Small intestine (tissue), 7 donors: ENCODE measurements at regions not wholly inside any gene's neighbourhood (a gene's known extent, or its start where the extent isn't known, plus 50 kb on each side); places are given as distances from the start of the nearest gene placed in this dataset.

ENCODE experiments used
- DNase-seq, 2 donors: peaks; one replicate each; pipeline versions ENCODE4 v3.0.0 to v3.0.0-alpha.2; 2013
- FAIRE-seq: peaks from 2 replicates; lab custom pipeline; 2012; peaks lifted over from hg19 to GRCh38; lab: Jason Lieb, UNC
- H3K27ac ChIP-seq, 3 donors: one replicate each; pipeline ENCODE4 v1.5.1; 2013; ENCODE audit warnings: low read length in 2 of 3, mild to moderate bottlenecking in 2 of 3, control low read depth in 1 of 3, inconsistent platforms in 1 of 3, low read depth in 1 of 3, moderate library complexity in 1 of 3
- H3K27me3 ChIP-seq, 3 donors: one replicate each; pipeline ENCODE4 v1.6.1; 2013; ENCODE audit warnings: low read length in 3 of 3, inconsistent platforms in 1 of 3; ENCODE audit not compliant: control insufficient read depth in 3 of 3, insufficient read depth in 3 of 3
- H3K36me3 ChIP-seq, 3 donors: one replicate each; pipeline ENCODE4 v1.6.1; 2013; ENCODE audit warnings: low read length in 3 of 3, inconsistent platforms in 1 of 3, low read depth in 1 of 3, mild to moderate bottlenecking in 1 of 3, moderate library complexity in 1 of 3; ENCODE audit not compliant: control insufficient read depth in 3 of 3, insufficient read depth in 2 of 3
- H3K4me1 ChIP-seq, 3 donors: one replicate each; pipeline ENCODE4 v1.6.1; 2013; ENCODE audit warnings: low read length in 2 of 3, inconsistent platforms in 1 of 3, low read depth in 1 of 3, mild to moderate bottlenecking in 1 of 3, moderate library complexity in 1 of 3; ENCODE audit not compliant: control insufficient read depth in 3 of 3, insufficient read depth in 2 of 3
- H3K4me3 ChIP-seq, 3 donors: one replicate each; pipeline ENCODE4 v1.5.1; 2013; ENCODE audit warnings: low read length in 3 of 3, control low read depth in 1 of 3, inconsistent platforms in 1 of 3, low read depth in 1 of 3, mild to moderate bottlenecking in 1 of 3, moderate library complexity in 1 of 3
- H3K9me3 ChIP-seq, 2 donors: one replicate each; pipeline ENCODE4 v1.6.1; 2013; ENCODE audit warnings: low read depth in 1 of 2, low read length in 1 of 2; ENCODE audit not compliant: control insufficient read depth in 2 of 2, insufficient read depth in 1 of 2
- WGBS, 3 donors: extraction: QIAGEN DNeasy Blood & Tissue Kit; methylation state at CpG; one replicate each; pipeline ENCODE4 v1.1.7; 2013; 5-methylcytosine and 5-hydroxymethylcytosine counted together
- donor health status: healthy with polysubstance abuse.
- donor health status: control.
- donor health status: control.
- donor health status: Bipolar disorder and iron deficiency.
- donor health status: healthy.

- no peak for DNase-seq
- no peaks in the 10 kb centered on the region for H3K36me3 ChIP-seq
- H3K4me1 ChIP-seq: no peaks in the 10 kb centered on the region
- H3K4me3 ChIP-seq: no peak overlapping the region
- no peak for FAIRE-seq
- H3K27me3 ChIP-seq: no peaks in the 10 kb centered on the region
- no peaks in the 10 kb centered on the region for H3K9me3 ChIP-seq
- H3K27ac ChIP-seq: no peak overlapping the region
- WGBS, 3 donors: 35 to 60% (median 36%) methylated on average over 3 of the region's 3 CpGs
Observed at GRCh38 chr20:11186301-11187008, 512.7 kb upstream of the JAG1 start.

- Histone ChIP-seq H3K4me3 (no peak overlapping the region), H3K9me3 (no peaks in the 10 kb centered on the region), H3K4me1 (no peaks in the 10 kb centered on the region), H3K27me3 (no peaks in the 10 kb centered on the region), H3K27ac (no peak overlapping the region), H3K36me3 (no peaks in the 10 kb centered on the region)
- WGBS, 3 donors: 78 to 83% (median 81%) methylated on average over 8 of the region's 8 CpGs
- FAIRE-seq (no peak), DNase-seq (no peak)
Observed at GRCh38 chr20:11188843-11189603, 515.2 kb upstream of the JAG1 start.

- Histone ChIP-seq H3K4me1 (peaks cover 0 to 10% (median 1%) of the 10 kb centered on the region in 3 donors), H3K9me3 (no peaks in the 10 kb centered on the region), H3K27me3 (no peaks in the 10 kb centered on the region), H3K36me3 (no peaks in the 10 kb centered on the region), H3K4me3 (no peak overlapping the region), H3K27ac (no peak overlapping the region)
- FAIRE-seq (no peak), DNase-seq (no peak)
- WGBS, 3 donors: 85 to 95% (median 87%) methylated on average over 2 of the region's 2 CpGs
Observed at GRCh38 chr20:11190741-11191140, 516.9 kb upstream of the JAG1 start.

- H3K9me3 ChIP-seq: no peaks in the 10 kb centered on the region
- DNase-seq (no peak), FAIRE-seq (no peak)
- no peaks in the 10 kb centered on the region for H3K27me3 ChIP-seq
- H3K4me3 ChIP-seq: no peak overlapping the region
- WGBS, 3 donors: 85 to 92% (median 88%) methylated on average over 1 of the region's 1 CpG
- H3K4me1 ChIP-seq: peaks cover 0 to 15% (median 3%) of the 10 kb centered on the region in 3 donors
- no peaks in the 10 kb centered on the region for H3K36me3 ChIP-seq
- no peak overlapping the region for H3K27ac ChIP-seq
Observed at GRCh38 chr20:11192106-11192505, 518.3 kb upstream of the JAG1 start.

- no peaks in the 10 kb centered on the region for H3K36me3 ChIP-seq
- no peak overlapping the region for H3K27ac ChIP-seq
- DNase-seq (no peak), FAIRE-seq (no peak)
- no peak overlapping the region for H3K4me3 ChIP-seq
- H3K4me1 ChIP-seq: peaks cover 0 to 15% (median 3%) of the 10 kb centered on the region in 3 donors
- H3K9me3 ChIP-seq: no peaks in the 10 kb centered on the region
- H3K27me3 ChIP-seq: no peaks in the 10 kb centered on the region
Observed at GRCh38 chr20:11193241-11193640, 519.4 kb upstream of the JAG1 start.

GRCh38 chr20:11195169-11195568 is 521.4 kb upstream of the JAG1 start:
- Histone ChIP-seq H3K27ac (peak overlapping the region in 1 of 3 donors; percentile 55), H3K36me3 (no peaks in the 10 kb centered on the region), H3K4me3 (no peak overlapping the region), H3K9me3 (no peaks in the 10 kb centered on the region), H3K27me3 (no peaks in the 10 kb centered on the region), H3K4me1 (peaks cover 0 to 23% (median 3%) of the 10 kb centered on the region in 3 donors)
- FAIRE-seq: no peak
- DNase-seq: peak; percentile 62 to 65
- 13 to 62% (median 24%) methylated on average over 6 of the region's 6 CpGs for WGBS, 3 donors

- DNase-seq: no peak
- Histone ChIP-seq H3K27ac (peak overlapping the region in 2 of 3 donors; percentile 14 to 63), H3K4me3 (no peak overlapping the region), H3K4me1 (peaks cover 0 to 27% (median 3%) of the 10 kb centered on the region in 3 donors), H3K27me3 (no peaks in the 10 kb centered on the region), H3K9me3 (no peaks in the 10 kb centered on the region), H3K36me3 (no peaks in the 10 kb centered on the region)
- no peak for FAIRE-seq
- WGBS, 3 donors: 58 to 64% (median 58%) methylated on average over 8 of the region's 8 CpGs
Observed at GRCh38 chr20:11195899-11196558, 522.2 kb upstream of the JAG1 start.

GRCh38 chr20:11197851-11198250 is 524.1 kb upstream of the JAG1 start:
- H3K4me1 ChIP-seq: peaks cover 0 to 28% (median 3%) of the 10 kb centered on the region in 3 donors
- H3K27ac ChIP-seq: no peak overlapping the region
- H3K36me3 ChIP-seq: no peaks in the 10 kb centered on the region
- no peak for DNase-seq
- H3K4me3 ChIP-seq: no peak overlapping the region
- no peak for FAIRE-seq
- no peaks in the 10 kb centered on the region for H3K27me3 ChIP-seq
- H3K9me3 ChIP-seq: no peaks in the 10 kb centered on the region
